ENCODE measurements at regions not wholly inside any gene's neighbourhood (a gene's known extent, or its start where the extent isn't known, plus 50 kb on each side); places are given as distances from the start of the nearest gene placed in this dataset.
"Not testable (repeated sequence)": the region's sequence is repeated elsewhere in the genome, so short reads cannot be mapped to it uniquely, and the experiment has no call there.

DNA sequence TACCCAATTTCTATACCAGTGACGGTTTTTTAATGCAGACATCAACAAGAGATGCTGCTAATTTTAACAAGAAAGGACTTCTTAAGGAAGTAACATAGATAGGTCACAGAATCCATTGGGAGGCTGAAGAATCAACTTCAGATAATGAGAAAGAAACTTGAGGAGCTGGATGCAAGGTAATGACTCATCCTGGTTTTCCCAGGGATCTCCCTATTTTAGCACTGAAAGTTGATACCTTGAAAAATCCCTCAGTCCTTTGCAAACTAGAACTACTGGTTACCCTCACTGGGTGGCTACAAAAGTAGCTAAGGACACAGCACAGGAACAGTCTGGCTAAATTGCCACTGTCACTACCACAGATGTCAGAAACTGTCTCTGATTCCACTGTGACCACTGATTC, 561.9 kb downstream of the FLRT2 start:
- DNase-seq = no peak

DNA sequence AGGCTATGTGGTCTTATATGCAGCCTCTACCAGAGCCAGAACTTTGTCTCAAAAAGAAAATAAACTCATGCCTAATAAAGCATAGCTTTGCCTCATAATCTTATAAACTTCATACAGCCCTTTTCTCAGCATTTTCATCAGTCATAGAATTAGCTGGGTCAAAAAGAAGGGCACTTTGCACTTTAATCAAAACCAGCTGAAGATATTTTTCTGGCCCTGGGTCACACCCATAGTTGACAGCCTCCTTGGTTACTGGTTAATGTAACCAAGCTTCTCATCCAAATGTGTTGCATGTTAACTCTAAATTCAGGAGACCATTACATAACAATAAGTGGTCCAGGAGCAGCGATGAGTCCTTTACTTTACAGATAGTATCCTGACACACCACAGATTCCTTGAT, 558.2 kb downstream of the FLRT2 start:
- no peak for DNase-seq

DNA sequence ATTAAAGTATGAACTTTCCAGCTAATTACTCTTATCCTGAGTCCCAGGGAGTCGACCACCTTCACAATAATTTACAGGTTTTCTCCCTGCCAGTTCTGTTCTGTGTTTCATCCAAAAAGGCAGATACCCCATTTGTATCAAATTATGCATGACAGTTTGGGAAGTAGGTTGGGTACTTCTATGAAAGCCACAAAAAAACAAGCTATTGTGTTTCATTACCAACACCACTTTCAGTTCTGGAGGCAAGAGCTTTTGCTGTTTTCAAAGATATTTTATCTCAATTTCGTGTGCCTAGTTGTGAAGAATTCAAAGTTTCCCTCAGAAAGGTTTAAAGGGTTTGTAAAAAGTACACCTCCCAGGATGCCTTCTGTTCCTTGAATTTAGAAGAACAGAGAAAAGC, 557.4 kb downstream of the FLRT2 start:
- no peak for DNase-seq

DNA sequence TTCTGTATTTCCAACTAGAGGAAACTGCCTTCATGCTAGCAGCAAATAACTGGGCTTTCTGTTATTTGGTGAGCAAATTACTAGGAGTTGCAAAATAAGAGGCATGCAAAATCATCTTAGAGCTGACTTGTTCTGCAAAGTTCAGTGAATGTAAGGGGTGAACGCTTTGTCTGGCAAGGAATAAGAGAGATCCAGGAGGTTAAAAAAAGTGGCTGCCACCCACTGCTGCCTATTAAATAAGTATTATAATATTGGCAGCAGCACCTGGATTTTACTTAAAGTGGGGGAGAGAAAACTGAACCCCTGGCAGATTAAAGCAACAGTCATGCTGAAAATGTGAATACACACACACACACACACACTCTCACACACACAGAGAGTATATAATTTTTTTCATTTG, 557.0 kb downstream of the FLRT2 start:
- DNase-seq = no peak

DNA sequence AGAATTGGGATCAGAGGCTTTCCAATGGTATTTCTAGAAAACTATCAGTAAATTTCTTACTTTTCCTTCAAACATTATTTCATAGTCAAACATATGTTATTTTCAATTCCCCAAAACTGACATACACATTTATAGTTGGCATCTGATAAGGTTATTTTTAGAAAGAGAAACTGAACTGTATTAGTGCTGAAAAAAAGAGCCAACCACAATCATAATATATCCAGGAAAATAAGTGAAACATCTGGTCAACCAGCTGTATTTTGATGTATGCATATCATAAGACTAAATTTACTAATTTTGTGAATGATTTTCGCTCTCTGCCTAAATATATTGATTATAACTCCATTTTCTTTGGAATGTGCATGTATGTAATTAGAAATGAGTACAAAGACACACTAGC, 554.2 kb downstream of the FLRT2 start:
- DNase-seq = no peak

DNA sequence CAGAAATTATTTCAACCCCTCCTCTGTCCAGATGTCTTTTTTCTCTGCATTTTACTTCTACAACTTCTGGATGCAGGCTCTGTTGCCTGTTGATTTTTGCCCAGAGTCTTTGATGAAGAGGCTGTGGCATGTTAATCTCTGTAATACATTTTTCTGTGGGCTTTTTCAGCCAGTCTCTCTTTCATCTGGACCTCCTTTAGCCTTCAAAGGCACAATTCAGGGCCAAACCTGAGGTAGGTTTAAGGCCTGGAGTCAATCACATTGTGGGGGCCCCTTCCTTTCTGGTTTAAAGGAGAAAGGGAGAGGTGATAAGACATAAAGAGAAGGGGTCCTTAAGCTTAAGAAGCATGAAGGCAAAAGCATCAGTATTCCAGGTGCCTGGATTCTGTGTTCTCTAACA, 553.7 kb downstream of the FLRT2 start:
- no peak for DNase-seq

DNA sequence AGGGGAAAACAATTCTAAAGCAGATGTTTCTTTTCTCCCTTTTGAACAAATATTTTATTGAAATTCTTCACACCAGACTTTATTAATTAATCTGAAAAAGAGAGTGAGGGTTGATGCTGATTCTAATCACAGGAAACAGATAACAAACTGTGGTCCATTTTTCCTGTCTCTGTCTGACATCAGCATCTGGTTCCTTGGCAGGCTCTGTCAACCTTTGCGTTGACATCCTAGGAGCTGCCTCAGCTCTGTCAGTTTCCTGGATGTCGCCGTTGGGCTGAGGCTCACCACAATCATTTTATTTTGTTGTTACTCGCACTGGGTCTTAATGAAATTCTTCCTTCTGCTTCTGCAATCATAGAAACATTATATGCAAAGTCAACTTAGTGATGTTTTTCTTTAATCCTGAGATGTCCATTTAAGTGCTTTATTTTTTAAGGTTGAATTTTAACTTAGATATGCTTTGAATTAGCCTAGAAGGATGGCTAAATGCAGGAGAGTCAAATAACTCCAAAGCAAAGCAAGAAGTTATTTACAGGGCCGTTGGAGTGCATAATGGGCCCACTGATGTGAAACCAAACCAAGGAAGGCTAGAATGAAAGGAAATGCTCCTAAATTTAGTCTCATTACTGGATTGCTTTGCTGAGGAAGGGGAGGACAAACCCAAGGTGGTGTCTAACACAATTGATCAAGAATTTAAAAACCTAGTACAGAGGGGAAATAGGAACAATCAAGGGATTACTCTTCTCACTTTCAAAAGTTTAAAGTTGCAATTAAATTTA, 542.4 kb downstream of the FLRT2 start:
- DNase-seq = peak; percentile 71

DNA sequence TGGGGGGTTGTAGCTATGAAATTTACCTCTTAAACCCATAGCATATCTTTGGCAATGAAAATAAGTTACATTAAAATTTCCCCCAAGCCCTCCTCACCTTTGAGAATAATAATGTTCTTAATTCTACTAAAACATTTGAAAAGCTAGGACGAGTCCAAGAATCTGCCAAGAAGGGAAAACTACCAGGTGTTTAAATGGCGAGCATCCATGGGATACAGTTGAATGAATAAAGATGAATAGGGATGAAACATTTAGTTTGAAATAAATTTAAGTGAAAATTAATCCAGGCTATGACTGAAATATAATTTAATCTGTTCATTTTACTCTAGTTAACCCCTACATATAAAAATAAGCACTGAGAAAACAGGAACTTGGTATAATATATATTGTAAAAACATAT, 536.7 kb downstream of the FLRT2 start:
- no peak for DNase-seq

DNA sequence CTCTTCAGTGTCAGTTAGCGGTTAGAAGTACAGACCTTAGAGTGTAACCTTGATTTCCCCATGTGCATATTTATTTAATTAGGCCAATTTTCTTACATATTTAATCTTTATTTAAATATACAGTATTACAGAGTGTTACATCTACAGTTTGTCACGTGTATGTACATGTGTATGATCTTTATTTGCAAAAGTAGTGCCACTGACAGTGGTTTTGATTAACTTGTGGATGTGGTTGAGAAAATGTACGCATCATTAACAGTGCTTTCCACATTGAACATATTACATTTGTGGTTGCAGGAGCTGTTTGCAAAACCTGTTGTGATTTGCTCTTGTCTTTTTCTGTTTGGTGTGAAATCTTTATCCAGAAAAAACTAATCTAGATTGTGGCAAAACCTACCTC, 535.5 kb downstream of the FLRT2 start:
- DNase-seq = no peak

DNA sequence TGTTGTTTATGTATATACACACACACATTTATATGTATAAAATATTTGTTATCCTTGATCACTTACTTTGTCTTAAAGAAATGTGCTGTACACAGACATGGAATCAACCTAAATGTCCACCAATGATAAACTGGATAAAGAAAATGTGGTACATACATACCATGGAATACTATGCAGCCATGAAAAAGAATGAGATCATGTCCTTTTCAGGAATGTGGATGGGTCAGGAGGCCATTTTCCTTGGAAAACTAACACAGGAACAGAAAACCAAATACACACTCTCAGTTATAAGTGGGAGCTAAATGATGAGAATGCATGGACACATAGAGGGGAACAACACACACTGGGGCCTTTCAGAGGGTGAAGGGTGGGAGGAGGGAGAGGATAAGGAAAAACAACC, 534.7 kb downstream of the FLRT2 start:
- DNase-seq = not testable (repeated sequence)

DNA sequence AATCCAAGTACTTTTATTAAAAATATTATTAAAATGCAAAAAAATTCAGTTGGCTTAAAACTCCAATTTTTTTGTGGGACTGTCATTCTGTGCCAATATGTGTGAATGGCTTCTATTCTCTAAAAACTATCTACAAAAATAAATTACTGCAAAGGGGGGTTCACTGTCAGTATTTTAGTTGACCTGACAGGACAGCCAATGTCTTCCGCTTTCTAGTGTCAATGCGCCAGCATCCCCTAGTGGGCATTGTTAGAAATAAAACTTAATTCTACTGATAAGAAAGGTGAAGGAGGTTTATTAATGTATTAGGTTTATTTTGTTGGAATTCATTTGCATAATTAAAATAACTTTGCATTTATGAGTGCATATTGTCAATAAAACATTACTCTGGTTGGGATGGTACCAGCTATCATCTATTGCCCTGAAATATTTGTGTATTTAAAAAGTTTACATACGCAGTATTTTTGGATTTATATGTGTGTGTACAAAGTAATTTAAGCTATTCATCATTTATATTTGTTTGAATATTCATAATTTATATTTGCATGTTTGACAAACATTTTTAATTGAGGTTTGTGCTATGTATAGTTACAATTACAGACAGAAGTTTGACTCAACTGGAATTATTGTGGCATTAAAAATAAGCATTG, 527.2 kb downstream of the FLRT2 start:
- DNase-seq = peak; percentile 26

DNA sequence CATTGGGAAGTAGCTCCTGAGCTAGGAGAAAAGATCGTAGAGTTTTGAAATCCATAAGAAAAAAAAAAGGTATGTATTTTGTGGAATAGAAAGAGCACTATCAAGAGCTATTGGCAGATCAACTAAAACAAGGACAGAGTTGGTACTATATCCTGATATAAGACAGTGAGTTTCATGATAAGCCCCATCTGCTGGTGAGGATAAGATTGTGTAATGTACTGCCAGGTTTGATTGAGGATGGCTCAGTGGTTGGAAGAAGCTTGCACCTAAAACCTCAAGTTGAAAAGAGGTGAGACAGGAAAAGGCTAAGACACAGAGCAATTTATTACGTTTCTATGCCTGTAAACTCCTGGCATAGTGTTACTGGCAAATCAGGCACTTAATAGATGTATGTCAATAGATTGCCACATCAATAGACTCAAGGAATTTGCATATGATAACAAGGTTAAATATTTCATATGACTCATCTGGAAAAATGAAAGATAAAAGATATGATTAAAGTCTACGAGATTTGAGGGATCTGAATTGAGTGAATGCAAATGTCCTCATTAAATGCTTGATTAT, 525.6 kb downstream of the FLRT2 start:
- DNase-seq = no peak

DNA sequence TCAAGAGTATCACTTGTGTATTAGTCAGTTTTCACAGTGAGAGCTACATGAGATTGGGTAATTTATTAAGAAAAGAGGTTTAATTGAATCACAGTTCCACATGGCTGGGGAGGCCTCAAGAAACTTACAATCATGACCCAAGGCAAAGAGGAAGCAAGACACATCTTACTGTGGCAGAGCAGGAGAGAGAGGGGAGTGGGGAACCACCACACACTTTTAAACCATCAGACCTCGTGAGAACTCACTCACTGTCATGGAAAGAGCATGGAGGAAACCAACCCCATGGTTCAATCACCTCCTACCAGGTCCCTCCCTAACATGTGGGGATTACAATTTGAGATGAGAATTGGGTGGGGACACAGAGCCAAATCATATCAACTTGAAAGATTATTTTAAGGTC, 522.9 kb downstream of the FLRT2 start:
- no peak for DNase-seq

DNA sequence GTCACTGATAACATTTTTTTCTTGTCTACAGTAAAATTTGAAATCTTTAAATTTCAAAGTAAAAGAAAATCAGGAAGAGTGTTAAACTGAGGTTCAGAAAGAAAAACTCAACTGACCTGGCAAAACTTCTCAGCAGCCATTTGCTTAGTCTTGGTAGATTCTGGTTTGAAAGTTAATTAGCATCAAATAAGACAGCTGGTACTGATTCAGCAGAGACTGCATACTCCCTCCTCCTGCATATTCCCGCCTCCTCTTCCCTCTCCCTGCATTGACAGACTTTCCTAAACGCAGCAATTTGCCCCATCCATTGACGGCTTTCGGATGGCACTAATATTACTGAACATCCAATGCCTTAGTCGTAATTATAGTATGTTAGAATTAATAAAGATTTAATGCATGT, 520.8 kb downstream of the FLRT2 start:
- no peak for DNase-seq

DNA sequence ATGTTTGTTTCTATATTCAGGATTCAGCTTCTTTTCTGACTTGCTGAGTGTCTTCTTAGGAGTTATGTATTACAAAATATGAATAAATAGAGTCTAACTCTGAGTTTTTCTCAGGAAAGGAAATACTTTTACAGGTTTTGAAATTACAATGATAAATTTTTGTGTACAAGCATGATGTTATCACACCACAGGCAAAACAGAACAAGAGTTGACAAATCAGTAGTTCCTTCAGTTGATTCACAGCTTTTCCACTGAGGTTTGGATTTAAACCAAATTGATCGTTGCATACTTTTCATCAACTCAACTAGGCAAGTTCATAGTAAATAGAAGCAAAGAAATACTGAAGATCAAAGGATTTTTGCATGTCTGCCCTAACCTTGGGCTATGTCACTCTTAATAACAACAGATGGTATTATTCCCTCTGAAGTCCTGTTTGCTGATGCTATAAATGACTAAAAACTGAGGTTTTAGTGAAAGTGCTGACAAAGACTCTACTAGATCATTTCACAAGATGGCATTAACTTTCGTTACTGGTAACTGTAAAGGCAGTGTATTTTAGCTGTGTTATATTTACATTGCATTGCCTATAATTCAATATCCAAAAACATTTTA, 520.2 kb downstream of the FLRT2 start:
- no peak for DNase-seq

DNA sequence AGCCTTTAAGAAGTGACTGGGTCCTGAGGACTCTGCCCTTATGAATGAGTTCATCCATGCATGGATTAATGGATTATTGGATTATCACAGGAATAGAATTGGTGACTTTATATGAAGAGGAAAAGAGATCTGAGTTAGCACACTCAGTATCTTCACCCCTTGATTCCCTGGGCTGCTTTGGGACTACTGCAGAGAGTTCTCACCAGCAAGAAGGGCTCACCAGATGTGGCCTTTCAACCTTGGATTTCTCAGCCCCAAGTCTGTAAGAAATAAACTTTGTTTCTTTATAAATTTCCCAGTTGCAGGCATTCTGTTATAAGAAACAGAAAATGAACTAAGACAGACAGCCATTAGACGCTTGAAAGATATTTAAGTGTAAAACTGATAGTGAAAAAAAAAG, 509.2 kb downstream of the FLRT2 start:
- no peak for DNase-seq

DNA sequence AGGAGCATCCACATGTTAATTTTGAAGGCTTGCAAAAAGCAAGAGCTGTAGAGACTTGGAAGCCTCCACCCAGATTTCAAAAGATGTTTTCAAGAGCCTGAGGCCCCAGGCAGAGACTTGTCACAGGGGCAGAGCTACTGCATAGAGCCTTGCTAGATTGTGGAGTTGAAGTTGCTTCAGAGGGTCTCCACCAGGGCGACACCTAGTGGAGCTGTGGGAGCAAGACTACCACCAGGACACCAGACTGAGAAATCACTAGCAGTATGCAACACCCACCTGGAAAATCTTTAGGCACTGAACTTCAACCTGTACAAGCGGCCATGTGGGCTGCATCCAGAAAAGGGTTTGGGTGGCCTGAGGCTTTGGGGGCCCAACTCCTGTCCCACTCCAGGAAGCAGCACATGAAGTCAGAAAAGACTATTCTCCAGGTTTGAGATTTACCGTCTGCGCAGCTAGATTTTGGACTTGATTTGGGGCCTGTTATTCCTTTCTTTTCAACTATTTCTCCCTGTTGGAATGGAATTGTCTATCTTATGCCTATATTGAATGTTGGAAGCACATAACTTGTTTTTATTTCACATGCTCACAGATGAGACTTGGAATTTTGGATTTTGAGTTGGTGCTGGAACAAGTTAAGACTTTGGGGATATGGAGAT, 508.6 kb downstream of the FLRT2 start:
- DNase-seq = peak; percentile 40

DNA sequence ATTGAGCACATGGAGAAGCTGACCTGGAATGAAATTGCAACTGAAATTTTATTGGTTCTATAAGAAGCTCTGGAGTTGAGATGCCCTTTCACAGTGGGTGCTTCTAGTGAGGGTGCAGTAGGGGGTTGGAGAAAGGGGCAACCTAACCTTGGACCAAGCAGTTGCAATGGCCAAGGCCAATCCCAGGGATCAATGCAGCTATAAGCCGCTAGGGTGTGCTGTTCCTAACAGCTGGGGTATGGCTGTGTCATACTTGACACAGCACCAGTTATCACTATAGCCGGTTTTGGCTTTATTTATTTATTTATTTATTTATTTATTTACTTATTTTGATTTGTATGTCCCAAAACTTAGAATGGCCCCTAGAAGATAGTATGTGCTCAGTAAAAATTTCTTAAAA, 505.9 kb downstream of the FLRT2 start:
- no peak for DNase-seq

DNA sequence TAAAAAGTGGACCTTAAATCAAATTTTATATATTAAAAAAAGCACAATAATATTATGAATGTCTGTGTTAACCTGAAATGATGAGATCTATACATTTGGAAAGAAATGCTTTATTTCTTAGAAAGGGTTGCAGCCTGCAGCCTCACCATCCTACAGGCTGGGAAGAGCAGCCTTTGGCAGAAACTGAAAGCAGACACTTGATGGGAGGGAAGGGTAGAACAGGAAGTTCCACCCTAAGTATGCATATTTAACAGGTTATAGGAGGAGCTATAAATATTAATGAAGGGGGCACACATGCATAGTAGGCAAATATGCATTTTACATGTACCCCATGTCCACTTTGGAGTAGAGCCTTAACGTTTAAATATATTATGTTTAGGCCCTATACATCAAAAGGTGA, 498.0 kb downstream of the FLRT2 start:
- DNase-seq = no peak

DNA sequence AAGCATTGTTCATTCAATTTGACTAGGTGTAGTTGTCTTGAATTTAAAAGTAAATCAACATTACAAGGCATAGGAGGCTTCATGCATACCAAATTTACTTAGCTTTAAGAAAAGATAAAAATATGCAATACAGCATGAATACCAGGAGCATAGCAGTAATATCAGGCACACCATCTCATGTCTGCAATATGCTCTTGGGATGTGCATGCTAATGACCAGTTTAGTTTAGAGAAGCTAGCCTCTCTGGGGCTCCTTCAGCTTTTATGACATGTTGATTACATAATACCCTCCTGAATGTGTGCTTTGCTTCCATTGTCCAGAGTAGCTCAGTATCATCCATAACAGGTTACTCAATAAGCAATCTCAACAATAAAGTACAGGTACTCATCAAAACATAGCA, 497.2 kb downstream of the FLRT2 start:
- DNase-seq = no peak

DNA sequence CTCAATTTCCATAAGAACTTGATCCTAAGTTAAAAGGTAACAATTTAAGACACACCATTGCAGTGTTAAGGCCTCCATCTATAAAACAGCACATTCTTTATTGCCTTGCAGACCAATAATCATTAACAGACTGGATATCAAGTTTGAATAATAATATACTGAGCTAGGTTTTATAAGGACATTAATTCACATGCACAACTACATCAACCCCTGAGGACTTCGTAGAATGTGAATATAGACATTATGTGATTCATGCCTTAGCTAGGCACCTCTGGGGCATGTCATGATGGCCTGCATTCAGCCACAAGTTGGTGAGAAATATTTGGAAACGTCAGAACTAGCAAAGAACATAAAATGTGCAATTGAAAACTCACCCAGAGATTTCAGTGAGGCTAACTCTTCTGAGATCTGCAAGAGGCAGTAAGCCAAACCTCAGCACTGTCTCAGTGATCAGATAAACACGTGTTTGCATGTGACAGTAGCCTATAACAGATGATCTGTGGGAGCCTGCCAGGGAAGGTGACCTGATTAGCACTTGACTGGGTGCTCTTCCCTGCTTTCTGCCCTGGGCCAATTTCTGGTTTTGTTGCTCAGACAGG, 492.2 kb downstream of the FLRT2 start:
- DNase-seq = no peak

DNA sequence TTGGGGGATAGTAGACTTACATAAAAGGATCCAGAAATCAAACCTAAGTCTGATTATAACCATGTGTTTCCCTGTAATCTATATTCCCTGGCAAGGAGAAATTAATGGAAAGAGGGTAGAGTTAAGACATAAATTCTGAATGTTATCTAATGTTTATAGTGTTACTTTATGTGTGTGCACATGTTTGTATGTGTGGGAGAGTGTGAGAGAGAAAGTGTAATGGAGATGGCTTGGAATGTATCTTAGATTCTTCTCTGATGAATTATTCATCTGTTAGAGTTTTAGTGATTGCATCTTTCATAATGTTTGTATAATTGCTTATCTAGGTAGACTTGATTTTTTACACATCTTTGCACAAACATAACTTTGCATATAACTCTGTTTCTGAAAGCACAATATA, 490.9 kb downstream of the FLRT2 start:
- no peak for DNase-seq

DNA sequence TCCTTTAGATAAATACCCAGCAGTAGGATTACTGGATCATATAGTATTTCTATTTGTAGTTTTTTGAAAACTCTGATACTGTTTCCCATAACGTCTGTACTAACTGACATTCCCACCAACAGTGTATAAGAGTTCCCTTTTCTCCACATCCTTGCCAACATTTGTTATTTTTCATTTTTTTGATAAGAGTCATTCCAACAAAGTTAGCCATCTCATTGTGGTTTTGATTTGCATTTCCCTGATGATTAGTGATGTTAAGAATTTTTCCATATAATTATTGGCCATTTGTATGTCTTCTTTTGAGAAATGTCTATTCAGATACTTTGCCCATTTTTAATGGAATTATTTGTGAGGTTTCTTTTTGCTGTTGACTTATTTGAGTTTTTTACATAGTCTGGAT, 486.0 kb downstream of the FLRT2 start:
- no peak for DNase-seq

All from KG1 (cell line).